ENCODE measurements at regions not wholly inside any gene's neighbourhood (a gene's known extent, or its start where the extent isn't known, plus 50 kb on each side); places are given as distances from the start of the nearest gene placed in this dataset.

DNA sequence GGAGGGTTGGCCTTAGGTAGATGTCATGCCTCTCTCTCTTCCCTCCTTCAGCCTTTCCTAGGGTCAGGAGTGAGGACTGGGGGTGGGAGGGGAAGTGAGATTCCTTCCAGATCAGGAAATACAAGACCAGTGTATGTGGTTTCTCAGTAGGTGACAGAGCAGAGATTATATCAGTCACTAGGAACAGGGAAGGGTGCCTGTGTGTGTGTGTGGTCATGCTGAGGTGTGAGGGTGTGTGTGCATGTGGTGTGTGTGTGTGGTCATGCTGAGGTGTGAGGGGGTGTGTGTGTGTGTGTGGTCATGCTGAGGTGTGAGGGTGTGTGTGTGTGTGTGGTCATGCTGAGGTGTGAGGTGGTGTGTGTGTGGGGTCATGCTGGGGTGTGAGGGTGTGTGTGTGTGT, 259.8 kb downstream of the LOXHD1 start:
- TF ChIP-seq, protein P1, sequence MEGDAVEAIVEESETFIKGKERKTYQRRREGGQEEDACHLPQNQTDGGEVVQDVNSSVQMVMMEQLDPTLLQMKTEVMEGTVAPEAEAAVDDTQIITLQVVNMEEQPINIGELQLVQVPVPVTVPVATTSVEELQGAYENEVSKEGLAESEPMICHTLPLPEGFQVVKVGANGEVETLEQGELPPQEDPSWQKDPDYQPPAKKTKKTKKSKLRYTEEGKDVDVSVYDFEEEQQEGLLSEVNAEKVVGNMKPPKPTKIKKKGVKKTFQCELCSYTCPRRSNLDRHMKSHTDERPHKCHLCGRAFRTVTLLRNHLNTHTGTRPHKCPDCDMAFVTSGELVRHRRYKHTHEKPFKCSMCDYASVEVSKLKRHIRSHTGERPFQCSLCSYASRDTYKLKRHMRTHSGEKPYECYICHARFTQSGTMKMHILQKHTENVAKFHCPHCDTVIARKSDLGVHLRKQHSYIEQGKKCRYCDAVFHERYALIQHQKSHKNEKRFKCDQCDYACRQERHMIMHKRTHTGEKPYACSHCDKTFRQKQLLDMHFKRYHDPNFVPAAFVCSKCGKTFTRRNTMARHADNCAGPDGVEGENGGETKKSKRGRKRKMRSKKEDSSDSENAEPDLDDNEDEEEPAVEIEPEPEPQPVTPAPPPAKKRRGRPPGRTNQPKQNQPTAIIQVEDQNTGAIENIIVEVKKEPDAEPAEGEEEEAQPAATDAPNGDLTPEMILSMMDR (IDR thresholded peaks at IDR 0.05): no peak
- TF ChIP-seq EZH2phosphoT487 (IDR thresholded peaks at IDR 0.05): no peak
